SJCRH30 (cell line): ENCODE measurements at regions not wholly inside any gene's neighbourhood (a gene's known extent, or its start where the extent isn't known, plus 50 kb on each side); places are given as distances from the start of the nearest gene placed in this dataset.
A peak's percentile ranks its signal among the peaks of the same experiment; 100 is the strongest.

ENCODE experiments used
- DNase-seq, 2 experiments: peaks; one replicate each; pipeline ENCODE4 v3.0.0-alpha.2; 2015 to 2020
- H3K27ac ChIP-seq: fragments of 250-450 bp; sonication (Bioruptor Pico); 2 replicates; pipeline ENCODE4 v1.5.1; 2020; ENCODE audit warnings: mild to moderate bottlenecking, moderate library complexity
- H3K27me3 ChIP-seq: fragments of 250-450 bp; sonication (Bioruptor Pico); 2 replicates; pipeline ENCODE4 v1.5.1; 2020; ENCODE audit warnings: mild to moderate bottlenecking, moderate library complexity
- H3K36me3 ChIP-seq: fragments of 250-450 bp; sonication (Bioruptor Pico); 2 replicates; pipeline ENCODE4 v1.5.1; 2020; ENCODE audit warnings: mild to moderate bottlenecking, moderate library complexity
- H3K4me1 ChIP-seq: fragments of 250-450 bp; sonication (Bioruptor Pico); 2 replicates; pipeline ENCODE4 v1.5.1; 2020; ENCODE audit warnings: mild to moderate bottlenecking, moderate library complexity
- H3K4me3 ChIP-seq: fragments of 250-450 bp; sonication (Bioruptor Pico); 2 replicates; pipeline ENCODE4 v1.5.1; 2020; ENCODE audit warnings: mild to moderate bottlenecking, moderate library complexity
- H3K9me3 ChIP-seq: fragments of 250-450 bp; sonication (Bioruptor Pico); replicated peaks from 2 replicates; pipeline ENCODE4 v1.5.1; 2020; ENCODE audit warnings: mild to moderate bottlenecking, moderate library complexity

GRCh38 chr17:5821803-5822202 lies 237.5 kb upstream of the NLRP1 start:
- H3K36me3 ChIP-seq = no peaks in the 10 kb centered on the region
- no peak for DNase-seq
- H3K27ac ChIP-seq = no peak overlapping the region
- H3K9me3 ChIP-seq = no peaks in the 10 kb centered on the region
- H3K4me1 ChIP-seq = no peaks in the 10 kb centered on the region; the same call in 1 of the 2 replicates
- H3K4me3 ChIP-seq = no peak overlapping the region
- H3K27me3 ChIP-seq = no peaks in the 10 kb centered on the region

DNA sequence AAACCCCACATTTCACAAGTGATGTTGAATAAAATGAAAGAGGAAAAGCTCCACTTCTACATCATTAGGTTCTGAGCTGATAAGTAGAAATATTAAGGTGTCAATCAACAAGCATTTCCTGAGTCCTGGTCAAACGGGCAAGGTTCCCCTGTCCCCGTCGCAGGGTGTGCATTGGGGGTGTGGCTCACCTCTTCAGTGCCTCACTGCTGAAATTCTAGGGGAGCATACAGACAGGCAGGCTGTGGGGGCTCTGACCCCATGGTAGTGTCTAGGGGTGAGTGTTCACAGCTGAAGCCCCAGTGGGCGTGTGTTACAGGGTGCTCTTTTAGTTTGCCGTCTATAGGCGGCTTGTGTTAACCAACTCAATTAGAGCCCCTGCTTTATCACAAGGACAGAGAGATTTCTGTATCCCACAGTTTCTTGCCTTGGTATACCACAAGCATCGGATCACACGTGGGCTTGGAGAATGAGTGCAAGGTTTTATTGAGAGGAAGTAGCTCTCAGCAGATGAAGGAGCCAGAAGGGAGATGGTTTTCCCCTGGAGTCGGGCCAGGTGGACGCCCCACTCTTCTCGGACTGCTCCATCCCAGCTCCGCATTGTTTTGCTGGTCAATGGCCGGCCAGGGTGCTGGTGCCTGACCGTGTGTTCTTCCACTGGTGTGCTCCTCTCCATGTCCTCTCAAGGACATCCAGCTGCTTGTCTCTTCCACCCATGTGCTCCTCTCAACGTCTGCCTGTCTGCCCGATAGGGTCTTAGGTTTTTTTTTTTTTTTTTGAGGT lies 238.2 kb upstream of the NLRP1 start:
- no peaks in the 10 kb centered on the region for H3K27me3 ChIP-seq
- H3K4me1 ChIP-seq = no peaks in the 10 kb centered on the region; the same call in 1 of the 2 replicates
- no peaks in the 10 kb centered on the region for H3K36me3 ChIP-seq
- no peak overlapping the region for H3K4me3 ChIP-seq
- H3K9me3 ChIP-seq = no peaks in the 10 kb centered on the region
- no peak for DNase-seq
- no peak overlapping the region for H3K27ac ChIP-seq

GRCh38 chr17:5823219-5823618 lies 238.9 kb upstream of the NLRP1 start:
- Histone ChIP-seq H3K27me3 (no peaks in the 10 kb centered on the region), H3K27ac (no peak overlapping the region), H3K4me3 (no peak overlapping the region), H3K4me1 (no peaks in the 10 kb centered on the region; the same call in 1 of the 2 replicates), H3K36me3 (no peaks in the 10 kb centered on the region), H3K9me3 (no peaks in the 10 kb centered on the region)
- DNase-seq = no peak

GRCh38 chr17:5825717-5826330 lies 241.5 kb upstream of the NLRP1 start:
- Histone ChIP-seq H3K27ac (no peak overlapping the region), H3K9me3 (no peaks in the 10 kb centered on the region), H3K4me3 (no peak overlapping the region), H3K36me3 (no peaks in the 10 kb centered on the region), H3K27me3 (no peaks in the 10 kb centered on the region), H3K4me1 (no peaks in the 10 kb centered on the region; the same call in 1 of the 2 replicates)
- peak; percentile 25 to 33 for DNase-seq

DNA sequence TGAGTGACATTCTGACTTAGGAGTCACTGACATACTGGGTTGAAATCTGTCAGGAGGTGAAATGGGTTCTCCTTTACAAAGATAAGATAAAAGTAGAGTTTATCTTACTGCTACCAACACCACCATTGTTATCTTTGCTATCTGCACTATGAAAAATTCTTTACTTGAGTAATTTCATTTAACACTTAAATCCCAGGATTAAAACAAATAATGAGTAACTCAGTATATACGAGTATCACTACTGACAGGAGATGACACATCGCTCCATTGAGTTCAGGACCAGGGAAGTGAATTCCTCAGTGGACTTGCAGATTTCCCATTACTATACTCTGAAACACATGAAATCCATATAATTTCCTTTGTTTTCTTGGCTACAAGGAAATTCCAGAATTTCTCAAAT lies 242.1 kb upstream of the NLRP1 start:
- no peak for DNase-seq
- Histone ChIP-seq H3K36me3 (no peaks in the 10 kb centered on the region), H3K27ac (no peak overlapping the region), H3K27me3 (no peaks in the 10 kb centered on the region), H3K4me1 (no peaks in the 10 kb centered on the region; the same call in 1 of the 2 replicates), H3K9me3 (no peaks in the 10 kb centered on the region), H3K4me3 (no peak overlapping the region)

GRCh38 chr17:5830921-5831320 lies 239.3 kb upstream of the WSCD1 start:
- H3K27me3 ChIP-seq = no peaks in the 10 kb centered on the region
- no peak overlapping the region for H3K4me3 ChIP-seq
- no peak overlapping the region for H3K27ac ChIP-seq
- DNase-seq = no peak
- H3K9me3 ChIP-seq = no peaks in the 10 kb centered on the region
- H3K36me3 ChIP-seq = no peaks in the 10 kb centered on the region
- H3K4me1 ChIP-seq = peaks cover 11% of the 10 kb centered on the region

GRCh38 chr17:5832886-5833285 lies 237.3 kb upstream of the WSCD1 start:
- DNase-seq = peak in 1 of 2 experiments; percentile 26
- Histone ChIP-seq H3K4me3 (no peak overlapping the region), H3K27ac (no peak overlapping the region), H3K4me1 (peaks cover 11% of the 10 kb centered on the region), H3K36me3 (no peaks in the 10 kb centered on the region), H3K27me3 (no peaks in the 10 kb centered on the region), H3K9me3 (no peaks in the 10 kb centered on the region)

GRCh38 chr17:5837055-5837491 lies 233.1 kb upstream of the WSCD1 start:
- H3K36me3 ChIP-seq = no peaks in the 10 kb centered on the region
- no peak for DNase-seq
- H3K27me3 ChIP-seq = no peaks in the 10 kb centered on the region
- no peak overlapping the region for H3K4me3 ChIP-seq
- peaks cover 11% of the 10 kb centered on the region for H3K4me1 ChIP-seq
- no peaks in the 10 kb centered on the region for H3K9me3 ChIP-seq
- H3K27ac ChIP-seq = no peak overlapping the region

DNA sequence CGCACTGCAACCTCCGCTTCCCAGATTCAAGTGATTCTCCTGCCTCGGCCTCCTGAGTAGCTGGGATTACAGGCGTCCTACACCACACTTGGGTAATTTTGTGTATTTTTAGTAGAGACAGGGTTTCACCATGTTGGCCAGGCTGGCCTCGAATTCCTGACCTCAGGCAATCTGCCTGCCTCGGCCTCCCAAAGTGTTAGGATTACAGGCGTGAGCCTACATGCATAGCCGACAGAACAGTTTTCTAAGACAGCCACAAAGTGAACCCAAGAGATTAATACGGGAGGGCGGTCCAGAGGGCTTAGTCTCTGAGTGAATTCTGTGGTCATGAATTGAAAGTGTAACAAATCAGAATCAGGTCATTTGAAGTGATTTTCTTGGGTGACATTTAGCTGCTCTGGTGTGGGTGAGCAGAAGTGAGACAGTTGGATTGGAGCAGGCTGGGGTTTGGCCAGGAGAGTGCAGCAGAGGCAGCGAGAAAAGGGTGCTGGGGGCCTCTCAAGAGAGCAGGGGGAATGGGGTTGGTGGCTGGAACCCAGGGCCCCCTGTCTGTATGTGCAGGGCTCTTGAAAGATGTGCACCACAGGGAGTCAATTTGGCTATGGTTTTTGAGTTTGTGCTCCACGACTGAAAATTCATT lies 231.4 kb upstream of the WSCD1 start:
- no peaks in the 10 kb centered on the region for H3K4me1 ChIP-seq
- no peak for DNase-seq
- H3K27me3 ChIP-seq = no peaks in the 10 kb centered on the region
- no peaks in the 10 kb centered on the region for H3K9me3 ChIP-seq
- no peaks in the 10 kb centered on the region for H3K36me3 ChIP-seq
- no peak overlapping the region for H3K4me3 ChIP-seq
- H3K27ac ChIP-seq = no peak overlapping the region

GRCh38 chr17:5840811-5841446 lies 229.2 kb upstream of the WSCD1 start:
- Histone ChIP-seq H3K27ac (no peak overlapping the region), H3K27me3 (no peaks in the 10 kb centered on the region), H3K36me3 (no peaks in the 10 kb centered on the region), H3K4me3 (no peak overlapping the region), H3K4me1 (no peaks in the 10 kb centered on the region), H3K9me3 (no peaks in the 10 kb centered on the region)
- no peak for DNase-seq

GRCh38 chr17:5841862-5842261 lies 228.3 kb upstream of the WSCD1 start:
- Histone ChIP-seq H3K4me1 (no peaks in the 10 kb centered on the region), H3K27ac (no peak overlapping the region), H3K27me3 (no peaks in the 10 kb centered on the region), H3K36me3 (no peaks in the 10 kb centered on the region), H3K9me3 (no peaks in the 10 kb centered on the region), H3K4me3 (no peak overlapping the region)
- DNase-seq = no peak

- Histone ChIP-seq H3K27me3 (no peaks in the 10 kb centered on the region), H3K27ac (no peak overlapping the region), H3K4me3 (no peak overlapping the region), H3K4me1 (no peaks in the 10 kb centered on the region), H3K36me3 (no peaks in the 10 kb centered on the region), H3K9me3 (no peaks in the 10 kb centered on the region)
- no peak for DNase-seq
Measured at GRCh38 chr17:5843366-5844026, 226.7 kb upstream of the WSCD1 start.

DNA sequence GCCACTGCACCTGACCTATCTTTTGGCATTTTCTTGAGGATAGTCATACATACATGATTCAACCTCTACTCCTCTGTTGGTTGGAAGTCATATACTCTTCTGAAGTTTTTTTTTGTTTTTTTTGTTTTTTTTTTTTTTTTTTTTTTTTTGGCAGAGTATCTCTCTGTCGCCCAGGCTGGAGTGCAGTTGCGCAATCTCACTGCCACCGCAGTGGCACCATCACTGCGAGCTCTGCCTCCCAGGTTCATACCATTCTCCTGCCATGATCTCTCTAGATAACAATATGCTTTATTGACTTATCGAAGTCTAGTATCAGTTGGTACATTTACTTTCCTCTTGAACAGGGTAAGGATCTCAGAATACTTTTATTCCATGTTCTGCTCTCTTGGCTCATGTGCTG lies 224.2 kb upstream of the WSCD1 start:
- H3K9me3 ChIP-seq = no peaks in the 10 kb centered on the region
- H3K27ac ChIP-seq = no peak overlapping the region
- no peaks in the 10 kb centered on the region for H3K36me3 ChIP-seq
- no peaks in the 10 kb centered on the region for H3K27me3 ChIP-seq
- H3K4me3 ChIP-seq = no peak overlapping the region
- no peak for DNase-seq
- no peaks in the 10 kb centered on the region for H3K4me1 ChIP-seq

- H3K27me3 ChIP-seq = no peaks in the 10 kb centered on the region
- H3K36me3 ChIP-seq = no peaks in the 10 kb centered on the region
- peak in 1 of 2 experiments; percentile 27 for DNase-seq
- no peak overlapping the region for H3K4me3 ChIP-seq
- no peaks in the 10 kb centered on the region for H3K4me1 ChIP-seq
- H3K9me3 ChIP-seq = no peaks in the 10 kb centered on the region
- no peak overlapping the region for H3K27ac ChIP-seq
Measured at GRCh38 chr17:5854871-5855554, 215.2 kb upstream of the WSCD1 start.
